ENCODE measurements at regions not wholly inside any gene's neighbourhood (a gene's known extent, or its start where the extent isn't known, plus 50 kb on each side); places are given as distances from the start of the nearest gene placed in this dataset.

- no CpG with 5 or more reads among the region's 3 CpGs for WGBS (ENCODE audit: insufficient coverage)
- TF ChIP-seq CTCF (IDR thresholded peaks at IDR 0.05) = no peak
- H4K20me1 ChIP-seq (ENCODE audit: insufficient read depth, low read length) = no peaks in the 10 kb centered on the region
Measured at GRCh38 chr11:91794146-91794545, 430.5 kb upstream of the FAT3 start.

GRCh38 chr11:91792779-91793262 lies 431.8 kb upstream of the FAT3 start:
- WGBS (ENCODE audit: insufficient coverage) = 100% methylated on average over 1 of the region's 4 CpGs
- no peaks in the 10 kb centered on the region for H3K4me1 Mint-ChIP-seq
- Histone ChIP-seq H3K9ac (ENCODE audit: insufficient read depth, low read length, poor library complexity, severe bottlenecking) (no peak overlapping the region), H3K4me3 (replicated peaks in 1 of 3; ENCODE audit: low read depth in 2 of 3, low read length in 3 of 3) (no peak overlapping the region), H3K36me3 (replicated peaks in 1 of 2; ENCODE audit: control insufficient read depth in 1 of 2, insufficient read depth in 2 of 2, low read length in 2 of 2) (no peaks in the 10 kb centered on the region), H3K4me2 (replicated peaks; ENCODE audit: extremely low read depth, low read length, poor library complexity, severe bottlenecking) (no peak overlapping the region), H3K4me1 (ENCODE audit: control insufficient read depth in 1 of 2, insufficient read depth in 2 of 2, low read length in 2 of 2) (no peaks in the 10 kb centered on the region), H3K9me3 (replicated peaks in 1 of 2; ENCODE audit: control insufficient read depth in 1 of 2, insufficient read depth in 1 of 2, low read length in 2 of 2) (no peaks in the 10 kb centered on the region), H2AFZ (ENCODE audit: insufficient read depth, low read depth, low read length, poor library complexity, severe bottlenecking) (no peak overlapping the region), H4K20me1 (ENCODE audit: insufficient read depth, low read length) (no peaks in the 10 kb centered on the region), H3K27me3 (ENCODE audit: control insufficient read depth in 2 of 2, insufficient read depth in 2 of 2, low read length in 2 of 2) (no peaks in the 10 kb centered on the region), H3K79me2 (ENCODE audit: insufficient read depth, low read length) (no peaks in the 10 kb centered on the region), H3K27ac (ENCODE audit: low read depth in 1 of 2, low read length in 2 of 2) (no peak overlapping the region)
- H3K36me3 Mint-ChIP-seq = no peaks in the 10 kb centered on the region
- peaks cover 0 to 2% (median 0%) of the 10 kb centered on the region in 7 donors for H3K9me3 Mint-ChIP-seq
- H3K27me3 Mint-ChIP-seq (ENCODE audit: low read depth in 3 of 3) = no peaks in the 10 kb centered on the region
- no peak overlapping the region for H3K27ac Mint-ChIP-seq
- intact Hi-C loops (cut with micrococcal nuclease) = no loop called here
- TF ChIP-seq CTCF (IDR thresholded peaks at IDR 0.05) = no peak
- no peak overlapping the region for H3K4me3 Mint-ChIP-seq
- DNase-seq = no peak

More at GRCh38 chr11:91794146-91794545, 430.5 kb upstream of the FAT3 start:
- no peaks in the 10 kb centered on the region for H3K36me3 Mint-ChIP-seq
- H3K9ac ChIP-seq (ENCODE audit: insufficient read depth, low read length, poor library complexity, severe bottlenecking) = no peak overlapping the region
- H3K27me3 Mint-ChIP-seq (ENCODE audit: low read depth in 3 of 3) = no peaks in the 10 kb centered on the region
- no peak for DNase-seq
- no peaks in the 10 kb centered on the region for H3K79me2 ChIP-seq (ENCODE audit: insufficient read depth, low read length)
- no peak overlapping the region for H3K27ac ChIP-seq (ENCODE audit: low read depth in 1 of 2, low read length in 2 of 2)
- H2AFZ ChIP-seq (ENCODE audit: insufficient read depth, low read depth, low read length, poor library complexity, severe bottlenecking) = no peak overlapping the region
- H3K4me3 ChIP-seq (replicated peaks in 1 of 3; ENCODE audit: low read depth in 2 of 3, low read length in 3 of 3) = no peak overlapping the region
- H3K9me3 ChIP-seq (replicated peaks in 1 of 2; ENCODE audit: control insufficient read depth in 1 of 2, insufficient read depth in 1 of 2, low read length in 2 of 2) = peaks cover 0 to 7% of the 10 kb centered on the region in 2 donors
- peaks cover 0 to 3% (median 2%) of the 10 kb centered on the region in 7 donors for H3K9me3 Mint-ChIP-seq
- no peaks in the 10 kb centered on the region for H3K4me1 Mint-ChIP-seq
- no peak overlapping the region for H3K4me2 ChIP-seq (replicated peaks; ENCODE audit: extremely low read depth, low read length, poor library complexity, severe bottlenecking)
- H3K4me1 ChIP-seq (ENCODE audit: control insufficient read depth in 1 of 2, insufficient read depth in 2 of 2, low read length in 2 of 2) = no peaks in the 10 kb centered on the region
- no peak overlapping the region for H3K4me3 Mint-ChIP-seq
- intact Hi-C loops (cut with micrococcal nuclease) = no loop called here
- no peaks in the 10 kb centered on the region for H3K36me3 ChIP-seq (replicated peaks in 1 of 2; ENCODE audit: control insufficient read depth in 1 of 2, insufficient read depth in 2 of 2, low read length in 2 of 2)
- no peaks in the 10 kb centered on the region for H3K27me3 ChIP-seq (ENCODE audit: control insufficient read depth in 2 of 2, insufficient read depth in 2 of 2, low read length in 2 of 2)
- H3K27ac Mint-ChIP-seq = no peak overlapping the region

All from CD14-positive monocyte (primary cell).